Mucosa of descending colon (tissue), 3 donors: ENCODE measurements at regions not wholly inside any gene's neighbourhood (a gene's known extent, or its start where the extent isn't known, plus 50 kb on each side); places are given as distances from the start of the nearest gene placed in this dataset.

Source experiments
- ATAC-seq: fragments of 200-7000 bp; cut with Tn5 transposase; one replicate; pipeline ENCODE4 v1.9.1; 2020; ENCODE audit warnings: mild to moderate bottlenecking, moderate library complexity
- DNase-seq, 3 donors: peaks; one replicate each; pipeline ENCODE4 v3.0.0-alpha.2; 2020
- H3K36me3 ChIP-seq: fragments of 200-600 bp; one replicate; pipeline ENCODE4 v1.8.0; 2021; ENCODE audit warnings: low read depth, mild to moderate bottlenecking
- H3K4me1 ChIP-seq: fragments of 200-600 bp; one replicate; pipeline ENCODE4 v1.8.0; 2021; ENCODE audit warnings: low read depth, mild to moderate bottlenecking
- H3K4me3 ChIP-seq: fragments of 200-600 bp; one replicate; pipeline ENCODE4 v1.8.0; 2021; ENCODE audit warnings: mild to moderate bottlenecking
- H3K9me3 ChIP-seq: fragments of 200-600 bp; one replicate; pipeline ENCODE4 v1.8.0; 2021; ENCODE audit warnings: mild to moderate bottlenecking
- intact Hi-C, 2 donors: fragments of 100-400 bp; cut with DNase I in 1 of 2; cut with micrococcal nuclease in 1 of 2; formaldehyde crosslinking; loops; one replicate each; pipeline versions ENCODE4 v1.11.0 to v1.11.1; 2022; cut with DNase I, micrococcal nuclease
- TF ChIP-seq, protein P1 (sequence below): fragments of 200-600 bp; IDR thresholded peaks from one replicate; pipeline ENCODE4 v1.8.0; 2022; ENCODE audit warnings: antibody characterized with exemption, mild to moderate bottlenecking
- donor health status: DM: no; HTN: no; CAD: no; lungs with moderate emphysema.
- donor health status: DM: no; HTN: no; CAD: no.
- donor health status: DM: no; HTN: yes; CAD: no.

GRCh38 chr2:176535467-176536113 lies 266.3 kb downstream of the MTX2 start:
- H3K4me1 ChIP-seq: no peaks in the 10 kb centered on the region
- DNase-seq (no peak), ATAC-seq (no peak)
- intact Hi-C loops: no loop called here
- TF ChIP-seq, protein P1, sequence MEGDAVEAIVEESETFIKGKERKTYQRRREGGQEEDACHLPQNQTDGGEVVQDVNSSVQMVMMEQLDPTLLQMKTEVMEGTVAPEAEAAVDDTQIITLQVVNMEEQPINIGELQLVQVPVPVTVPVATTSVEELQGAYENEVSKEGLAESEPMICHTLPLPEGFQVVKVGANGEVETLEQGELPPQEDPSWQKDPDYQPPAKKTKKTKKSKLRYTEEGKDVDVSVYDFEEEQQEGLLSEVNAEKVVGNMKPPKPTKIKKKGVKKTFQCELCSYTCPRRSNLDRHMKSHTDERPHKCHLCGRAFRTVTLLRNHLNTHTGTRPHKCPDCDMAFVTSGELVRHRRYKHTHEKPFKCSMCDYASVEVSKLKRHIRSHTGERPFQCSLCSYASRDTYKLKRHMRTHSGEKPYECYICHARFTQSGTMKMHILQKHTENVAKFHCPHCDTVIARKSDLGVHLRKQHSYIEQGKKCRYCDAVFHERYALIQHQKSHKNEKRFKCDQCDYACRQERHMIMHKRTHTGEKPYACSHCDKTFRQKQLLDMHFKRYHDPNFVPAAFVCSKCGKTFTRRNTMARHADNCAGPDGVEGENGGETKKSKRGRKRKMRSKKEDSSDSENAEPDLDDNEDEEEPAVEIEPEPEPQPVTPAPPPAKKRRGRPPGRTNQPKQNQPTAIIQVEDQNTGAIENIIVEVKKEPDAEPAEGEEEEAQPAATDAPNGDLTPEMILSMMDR: no peak
- H3K9me3 ChIP-seq: no peaks in the 10 kb centered on the region
- no peak overlapping the region for H3K4me3 ChIP-seq
- no peaks in the 10 kb centered on the region for H3K36me3 ChIP-seq

DNA sequence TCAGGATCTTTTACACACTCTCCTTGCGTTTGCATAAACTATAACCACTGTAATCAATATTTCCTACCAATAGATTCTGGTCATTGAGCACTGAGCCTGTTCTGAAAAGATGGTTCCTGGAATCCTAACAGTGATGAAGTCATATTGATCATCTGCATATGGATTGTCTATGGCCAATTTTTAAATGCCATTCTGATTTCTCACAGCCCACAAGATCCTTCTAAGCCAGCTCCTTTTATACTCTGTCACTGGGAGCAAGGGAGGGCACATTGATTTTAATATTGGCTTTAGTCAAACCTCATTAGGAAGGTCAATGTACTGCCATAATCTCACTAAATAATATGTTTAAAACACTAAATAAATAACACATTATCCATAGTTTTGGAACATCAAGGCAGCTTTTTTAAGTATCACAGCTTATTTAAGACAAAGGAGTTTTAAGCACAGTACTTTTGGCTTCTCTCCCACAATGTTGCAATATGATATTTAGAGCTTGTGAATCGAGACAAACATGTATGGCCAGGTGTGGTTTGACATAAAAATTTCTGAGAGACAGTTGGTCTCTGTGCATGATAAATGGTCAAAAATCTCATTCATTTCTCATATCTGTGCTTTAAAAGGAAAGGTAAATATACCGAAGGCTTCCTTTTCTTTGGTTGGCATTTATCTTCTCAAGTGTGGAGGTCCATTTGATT lies 267.3 kb downstream of the MTX2 start:
- DNase-seq (no peak), ATAC-seq (no peak)
- H3K9me3 ChIP-seq: no peaks in the 10 kb centered on the region
- intact Hi-C loops: no loop called here
- H3K4me3 ChIP-seq: no peak overlapping the region
- H3K4me1 ChIP-seq: no peaks in the 10 kb centered on the region
- no peaks in the 10 kb centered on the region for H3K36me3 ChIP-seq
- TF ChIP-seq, protein P1: no peak

- no peaks in the 10 kb centered on the region for H3K9me3 ChIP-seq
- ATAC-seq: no peak
- no peak overlapping the region for H3K4me3 ChIP-seq
- TF ChIP-seq, protein P1: no peak
- no peaks in the 10 kb centered on the region for H3K4me1 ChIP-seq
- intact Hi-C loops: no loop called here
- no peaks in the 10 kb centered on the region for H3K36me3 ChIP-seq
- no peak for DNase-seq
These were observed 268.7 kb downstream of the MTX2 start for GRCh38 chr2:176537932-176538331.

GRCh38 chr2:176540995-176541394 lies 271.8 kb downstream of the MTX2 start:
- DNase-seq (no peak), ATAC-seq (no peak)
- Histone ChIP-seq H3K36me3 (no peaks in the 10 kb centered on the region), H3K4me1 (no peaks in the 10 kb centered on the region), H3K4me3 (no peak overlapping the region), H3K9me3 (no peaks in the 10 kb centered on the region)
- TF ChIP-seq, protein P1: no peak
- intact Hi-C loops: no loop called here

GRCh38 chr2:176542476-176542875 lies 273.2 kb downstream of the MTX2 start:
- Histone ChIP-seq H3K9me3 (no peaks in the 10 kb centered on the region), H3K4me1 (no peaks in the 10 kb centered on the region), H3K36me3 (no peaks in the 10 kb centered on the region), H3K4me3 (no peak overlapping the region)
- TF ChIP-seq, protein P1: no peak
- DNase-seq: no peak
- ATAC-seq: no peak
- intact Hi-C loops: no loop called here
